ENCODE measurements at regions not wholly inside any gene's neighbourhood (a gene's known extent, or its start where the extent isn't known, plus 50 kb on each side); places are given as distances from the start of the nearest gene placed in this dataset.

GRCh38 chr10:131848741-131849590 is 51.8 kb upstream of the PPP2R2D start:
- DNase-seq (ENCODE audit: low read depth in 2 of 2) = no peak

- no peak for DNase-seq (ENCODE audit: low read depth in 2 of 2)
Observed at GRCh38 chr10:131849591-131850382, 51.0 kb upstream of the PPP2R2D start.

- DNase-seq (ENCODE audit: low read depth in 2 of 2) = no peak
Observed at GRCh38 chr10:131850383-131850870, 50.4 kb upstream of the PPP2R2D start.

All from stimulated activated CD4-positive, alpha-beta T cell treated with anti-CD3 and anti-CD28 coated beads, Interleukin-1b, Interleukin-23, amount 100 ng/mL, for 4 hours (primary cell).